Activated B cell treated with CpG ODN at 0.5 μM for 24 hours (primary cell): ENCODE measurements at regions not wholly inside any gene's neighbourhood (a gene's known extent, or its start where the extent isn't known, plus 50 kb on each side); places are given as distances from the start of the nearest gene placed in this dataset.

Source experiments
- ATAC-seq: fragments of 200-7000 bp; cut with Tn5 transposase; one replicate; pipeline ENCODE4 v1.10.0; 2021; ENCODE audit warnings: low read depth, mild to moderate bottlenecking, moderate library complexity
- CTCF ChIA-PET: fragments of 350-600 bp; sonication (Branson Sonifier 250); formaldehyde crosslinking; loops from one replicate; lab custom pipeline; 2021; ENCODE audit warnings: antibody characterized with exemption; lab: Charles Lee
- POLR2A ChIA-PET: fragments of 350-600 bp; sonication (Branson Sonifier 250); formaldehyde crosslinking; loops from one replicate; lab custom pipeline; 2021; ENCODE audit warnings: antibody characterized with exemption; lab: Charles Lee
- DNase-seq: peaks from one replicate; pipeline ENCODE4 v3.0.0; 2022
- H3K27ac Mint-ChIP-seq: one replicate; pipeline ENCODE4 v1.8.0; 2020; ENCODE audit warnings: mixed read lengths
- H3K27me3 Mint-ChIP-seq: one replicate; pipeline ENCODE4 v1.8.0; 2021; ENCODE audit warnings: mixed read lengths
- H3K36me3 Mint-ChIP-seq: one replicate; pipeline ENCODE4 v1.8.0; 2021; ENCODE audit warnings: low read depth, mixed read lengths
- H3K4me1 Mint-ChIP-seq: one replicate; pipeline ENCODE4 v1.8.0; 2021; ENCODE audit warnings: mixed read lengths
- H3K4me3 Mint-ChIP-seq: one replicate; pipeline ENCODE4 v1.8.0; 2020; ENCODE audit warnings: mild to moderate bottlenecking, mixed read lengths
- H3K9me3 Mint-ChIP-seq: one replicate; pipeline ENCODE4 v1.8.0; 2020; ENCODE audit warnings: mixed read lengths
- intact Hi-C: fragments of 100-400 bp; cut with micrococcal nuclease; formaldehyde crosslinking; loops from one replicate; pipeline ENCODE4 v1.15.1; 2024
- TF ChIP-seq, protein P1 (sequence below): fragments of 200-600 bp; IDR thresholded peaks from one replicate; pipeline ENCODE4 v1.8.0; 2022; ENCODE audit warnings: antibody characterized with exemption, mild to moderate bottlenecking

DNA sequence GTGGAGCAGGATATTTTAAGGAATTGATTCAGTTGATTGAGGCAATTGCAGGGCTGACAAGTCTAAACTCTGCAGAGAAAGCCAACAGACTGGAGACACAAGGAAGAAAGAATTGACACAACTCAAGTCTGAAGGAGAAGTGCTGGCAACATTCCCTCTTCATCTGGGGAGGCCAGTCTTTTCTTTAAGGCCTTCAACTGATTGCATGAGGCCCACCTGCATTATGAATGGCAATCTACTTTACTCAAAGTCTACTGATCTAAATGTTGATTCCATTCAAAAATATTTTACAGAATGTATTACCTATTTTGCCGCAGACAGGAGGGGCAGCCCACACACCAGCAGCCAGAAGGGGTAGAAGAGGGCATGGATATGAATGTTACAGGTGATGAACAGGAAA, 425.2 kb downstream of the PCDH10 start:
- Mint-ChIP-seq H3K27ac (no peak overlapping the region), H3K27me3 (no peaks in the 10 kb centered on the region), H3K4me1 (no peaks in the 10 kb centered on the region), H3K9me3 (peaks cover 2% of the 10 kb centered on the region), H3K36me3 (no peaks in the 10 kb centered on the region), H3K4me3 (no peak overlapping the region)
- intact Hi-C loops: no loop called here
- ChIA-PET CTCF (no interaction called here), POLR2A (no interaction called here)
- TF ChIP-seq, protein P1, sequence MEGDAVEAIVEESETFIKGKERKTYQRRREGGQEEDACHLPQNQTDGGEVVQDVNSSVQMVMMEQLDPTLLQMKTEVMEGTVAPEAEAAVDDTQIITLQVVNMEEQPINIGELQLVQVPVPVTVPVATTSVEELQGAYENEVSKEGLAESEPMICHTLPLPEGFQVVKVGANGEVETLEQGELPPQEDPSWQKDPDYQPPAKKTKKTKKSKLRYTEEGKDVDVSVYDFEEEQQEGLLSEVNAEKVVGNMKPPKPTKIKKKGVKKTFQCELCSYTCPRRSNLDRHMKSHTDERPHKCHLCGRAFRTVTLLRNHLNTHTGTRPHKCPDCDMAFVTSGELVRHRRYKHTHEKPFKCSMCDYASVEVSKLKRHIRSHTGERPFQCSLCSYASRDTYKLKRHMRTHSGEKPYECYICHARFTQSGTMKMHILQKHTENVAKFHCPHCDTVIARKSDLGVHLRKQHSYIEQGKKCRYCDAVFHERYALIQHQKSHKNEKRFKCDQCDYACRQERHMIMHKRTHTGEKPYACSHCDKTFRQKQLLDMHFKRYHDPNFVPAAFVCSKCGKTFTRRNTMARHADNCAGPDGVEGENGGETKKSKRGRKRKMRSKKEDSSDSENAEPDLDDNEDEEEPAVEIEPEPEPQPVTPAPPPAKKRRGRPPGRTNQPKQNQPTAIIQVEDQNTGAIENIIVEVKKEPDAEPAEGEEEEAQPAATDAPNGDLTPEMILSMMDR: no peak
- no peak for DNase-seq
- ATAC-seq: no peak

DNA sequence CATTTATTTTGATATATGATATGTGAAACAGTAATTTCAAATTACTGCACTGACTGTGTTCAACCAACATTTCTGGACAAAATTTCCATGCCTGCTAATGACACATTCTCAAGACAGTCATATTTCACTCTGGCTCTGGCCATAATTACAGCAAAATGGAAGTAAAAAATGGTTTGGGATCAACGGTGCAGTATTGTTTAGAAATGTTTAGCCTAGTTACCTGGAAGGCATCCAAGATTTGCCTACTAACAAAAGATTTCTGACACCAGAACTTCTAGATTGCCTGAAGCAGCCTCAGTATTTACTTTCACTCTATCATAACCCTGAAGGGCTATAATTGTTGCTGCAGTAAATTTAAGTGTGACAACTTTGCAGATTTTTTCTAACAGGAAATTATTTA, 416.3 kb downstream of the PCDH10 start:
- ChIA-PET POLR2A (no interaction called here), CTCF (no interaction called here)
- TF ChIP-seq, protein P1: no peak
- Mint-ChIP-seq H3K9me3 (no peaks in the 10 kb centered on the region), H3K36me3 (no peaks in the 10 kb centered on the region), H3K4me3 (no peak overlapping the region), H3K4me1 (no peaks in the 10 kb centered on the region), H3K27ac (no peak overlapping the region), H3K27me3 (no peaks in the 10 kb centered on the region)
- intact Hi-C loops: no loop called here
- DNase-seq (no peak), ATAC-seq (no peak)

GRCh38 chr4:133559987-133560386, 410.9 kb downstream of the PCDH10 start:
- H3K27ac Mint-ChIP-seq: no peak overlapping the region
- TF ChIP-seq, protein P1: no peak
- ChIA-PET POLR2A (no interaction called here), CTCF (no interaction called here)
- H3K4me1 Mint-ChIP-seq: no peaks in the 10 kb centered on the region
- peaks cover 2% of the 10 kb centered on the region for H3K9me3 Mint-ChIP-seq
- no peaks in the 10 kb centered on the region for H3K27me3 Mint-ChIP-seq
- no peak for DNase-seq
- H3K4me3 Mint-ChIP-seq: no peak overlapping the region
- ATAC-seq: no peak
- intact Hi-C loops: no loop called here
- no peaks in the 10 kb centered on the region for H3K36me3 Mint-ChIP-seq

GRCh38 chr4:133555671-133556070, 406.6 kb downstream of the PCDH10 start:
- ChIA-PET POLR2A (no interaction called here), CTCF (no interaction called here)
- TF ChIP-seq, protein P1: no peak
- no peak for DNase-seq
- Mint-ChIP-seq H3K27me3 (no peaks in the 10 kb centered on the region), H3K27ac (no peak overlapping the region), H3K9me3 (peaks cover 2% of the 10 kb centered on the region), H3K4me1 (no peaks in the 10 kb centered on the region), H3K4me3 (no peak overlapping the region), H3K36me3 (no peaks in the 10 kb centered on the region)
- intact Hi-C loops: no loop called here
- no peak for ATAC-seq

DNA sequence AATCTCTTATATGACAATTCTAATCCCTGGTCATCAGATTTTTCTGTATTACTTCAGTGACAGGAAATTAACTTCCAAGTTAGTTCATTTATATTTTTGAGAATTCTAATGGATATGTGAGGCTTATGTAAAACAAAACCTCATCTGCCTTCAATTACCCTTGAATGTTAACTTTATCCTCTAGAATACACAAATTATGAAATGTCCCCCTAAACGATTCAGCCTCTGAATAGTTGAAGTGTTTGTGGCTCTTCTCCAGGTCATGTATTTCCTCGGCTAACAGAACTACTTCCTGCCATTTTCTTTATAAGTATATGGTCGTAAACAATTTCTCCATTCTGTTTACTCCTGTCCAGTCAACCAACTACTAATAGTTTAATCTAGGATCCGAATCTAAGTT, 401.3 kb downstream of the PCDH10 start:
- intact Hi-C loops: no loop called here
- H3K9me3 Mint-ChIP-seq: peaks cover 2% of the 10 kb centered on the region

More for the DNA sequence above, 401.3 kb downstream of the PCDH10 start:
- Mint-ChIP-seq H3K4me1 (no peaks in the 10 kb centered on the region), H3K36me3 (no peaks in the 10 kb centered on the region), H3K27ac (no peak overlapping the region), H3K27me3 (no peaks in the 10 kb centered on the region), H3K4me3 (no peak overlapping the region)
- TF ChIP-seq, protein P1: no peak
- ChIA-PET POLR2A (no interaction called here), CTCF (no interaction called here)
- DNase-seq: no peak
- ATAC-seq: no peak
